HFFc6 (cell line): ENCODE measurements at regions not wholly inside any gene's neighbourhood (a gene's known extent, or its start where the extent isn't known, plus 50 kb on each side); places are given as distances from the start of the nearest gene placed in this dataset.

Experiments
- DNase-seq: peaks from one replicate; pipeline ENCODE4 v3.0.0-alpha.2; 2018
- H3K27ac Mint-ChIP-seq: 2 replicates; pipeline ENCODE4 v1.8.0; 2020; ENCODE audit warnings: mild to moderate bottlenecking, mixed read lengths
- H3K27me3 Mint-ChIP-seq: 2 replicates; pipeline ENCODE4 v1.8.0; 2021; ENCODE audit warnings: mild to moderate bottlenecking, moderate library complexity, mixed read lengths; ENCODE audit not compliant: insufficient read depth
- H3K36me3 Mint-ChIP-seq: 2 replicates; pipeline ENCODE4 v1.8.0; 2021; ENCODE audit warnings: low read depth, mixed read lengths
- H3K4me1 Mint-ChIP-seq: 2 replicates; pipeline ENCODE4 v1.8.0; 2020; ENCODE audit warnings: low read depth, mixed read lengths
- H3K4me3 Mint-ChIP-seq: 2 replicates; pipeline ENCODE4 v1.8.0; 2020; ENCODE audit warnings: mild to moderate bottlenecking, moderate library complexity, mixed read lengths
- H3K9me3 Mint-ChIP-seq: 2 replicates; pipeline ENCODE4 v1.8.0; 2020; ENCODE audit warnings: mild to moderate bottlenecking, mixed read lengths
- CTCF ChIP-seq: fragments of 200-600 bp; sonication (generic); IDR thresholded peaks from 2 replicates; pipeline ENCODE4 v1.5.0; 2021; ENCODE audit warnings: antibody characterized with exemption, mild to moderate bottlenecking

DNA sequence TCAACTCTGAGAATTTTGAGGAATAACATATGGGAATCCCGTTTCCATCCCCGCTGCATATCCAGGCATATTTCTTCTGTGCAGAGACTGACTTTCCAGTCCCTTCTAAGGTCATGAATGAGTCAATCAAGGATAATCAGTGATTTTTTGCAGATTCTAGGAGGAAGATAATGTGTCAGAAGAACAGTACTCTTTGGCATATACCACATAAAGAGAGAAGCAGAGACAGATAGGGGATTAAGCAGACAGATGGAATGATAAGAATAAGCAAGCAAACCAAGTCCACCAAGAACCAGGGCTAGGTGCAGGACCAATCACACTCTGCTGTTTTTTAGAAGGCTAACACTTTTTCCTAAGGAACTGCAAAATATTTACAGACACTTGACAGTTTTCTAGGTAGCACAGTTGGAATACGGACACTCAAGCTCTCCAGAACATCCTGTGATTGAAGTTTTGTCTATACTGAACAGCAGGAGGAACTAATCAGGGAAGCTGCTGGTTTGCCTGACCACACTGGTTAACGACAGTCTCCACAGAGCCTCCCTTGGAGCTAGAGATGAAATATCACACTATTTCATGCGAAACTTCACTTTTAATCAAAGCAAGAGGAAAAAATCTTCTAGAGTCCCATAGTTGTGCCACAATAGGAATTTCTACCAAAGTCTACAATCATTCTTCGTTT, 450.0 kb upstream of the KCNMB2 start:
- no peaks in the 10 kb centered on the region for H3K27me3 Mint-ChIP-seq
- no peaks in the 10 kb centered on the region for H3K36me3 Mint-ChIP-seq
- peaks cover 30% of the 10 kb centered on the region for H3K4me1 Mint-ChIP-seq
- no peak overlapping the region for H3K27ac Mint-ChIP-seq
- H3K9me3 Mint-ChIP-seq, result no peaks in the 10 kb centered on the region
- no peak overlapping the region for H3K4me3 Mint-ChIP-seq
- DNase-seq, result no peak
- TF ChIP-seq CTCF, result no peak

DNA sequence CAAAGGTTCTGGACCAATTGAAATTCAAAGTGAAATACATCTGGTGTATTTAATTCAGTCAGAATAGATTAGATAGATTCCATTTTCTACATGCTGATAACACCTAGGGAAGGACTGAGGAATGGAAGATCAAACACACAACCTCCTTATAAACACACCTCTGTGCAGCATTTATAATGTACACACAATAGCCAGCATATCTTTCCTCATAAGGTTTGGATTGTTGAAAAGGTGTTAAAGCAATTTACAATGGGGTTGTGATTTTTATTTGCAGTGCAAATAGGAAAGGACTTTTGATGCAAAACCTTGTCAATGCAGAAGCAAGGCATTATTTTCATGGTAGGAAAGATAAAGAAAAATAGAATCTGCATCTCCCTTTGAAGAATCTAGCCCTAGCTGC, 448.9 kb upstream of the KCNMB2 start:
- no peak overlapping the region for H3K27ac Mint-ChIP-seq

DNA sequence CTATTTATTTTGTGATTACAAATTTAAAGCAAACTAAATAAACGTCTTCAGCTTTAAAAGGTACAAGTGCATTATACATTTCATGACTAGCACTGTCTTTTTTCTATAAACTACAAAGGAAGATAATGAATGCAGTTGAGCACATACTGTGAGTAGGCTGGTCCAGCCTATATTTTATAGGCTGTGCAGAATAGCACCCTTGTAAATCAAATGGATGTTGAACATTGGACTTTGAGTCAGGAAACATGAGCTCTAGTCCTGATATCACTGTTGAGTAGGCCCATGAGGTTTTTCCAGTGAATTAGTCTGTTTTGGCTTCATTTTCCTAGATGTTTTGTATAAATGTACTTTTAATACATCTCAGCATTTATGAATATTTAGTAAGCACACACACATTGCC, 447.3 kb upstream of the KCNMB2 start:
- Mint-ChIP-seq H3K27ac (no peak overlapping the region), H3K27me3 (no peaks in the 10 kb centered on the region), H3K4me3 (no peak overlapping the region), H3K36me3 (peaks cover 11% of the 10 kb centered on the region; the same call in 1 of the 2 replicates), H3K4me1 (peaks cover 24% of the 10 kb centered on the region), H3K9me3 (peaks cover 11% of the 10 kb centered on the region)
- no peak for TF ChIP-seq CTCF
- DNase-seq, result no peak

More for the DNA sequence above, 448.9 kb upstream of the KCNMB2 start:
- TF ChIP-seq CTCF, result no peak
- Mint-ChIP-seq H3K4me1 (peaks cover 30% of the 10 kb centered on the region), H3K4me3 (no peak overlapping the region), H3K9me3 (no peaks in the 10 kb centered on the region; the same call in 1 of the 2 replicates), H3K36me3 (no peaks in the 10 kb centered on the region; the same call in 1 of the 2 replicates), H3K27me3 (no peaks in the 10 kb centered on the region)
- no peak for DNase-seq

- H3K36me3 Mint-ChIP-seq, result peaks cover 17% of the 10 kb centered on the region; the same call in 1 of the 2 replicates
- peaks cover 16% of the 10 kb centered on the region for H3K9me3 Mint-ChIP-seq
- H3K27me3 Mint-ChIP-seq, result no peaks in the 10 kb centered on the region
- DNase-seq, result no peak
- no peak overlapping the region for H3K27ac Mint-ChIP-seq
- H3K4me3 Mint-ChIP-seq, result no peak overlapping the region
- TF ChIP-seq CTCF, result no peak
- H3K4me1 Mint-ChIP-seq, result peaks cover 5% of the 10 kb centered on the region
These were observed 445.3 kb upstream of the KCNMB2 start for GRCh38 chr3:178090899-178091298.

DNA sequence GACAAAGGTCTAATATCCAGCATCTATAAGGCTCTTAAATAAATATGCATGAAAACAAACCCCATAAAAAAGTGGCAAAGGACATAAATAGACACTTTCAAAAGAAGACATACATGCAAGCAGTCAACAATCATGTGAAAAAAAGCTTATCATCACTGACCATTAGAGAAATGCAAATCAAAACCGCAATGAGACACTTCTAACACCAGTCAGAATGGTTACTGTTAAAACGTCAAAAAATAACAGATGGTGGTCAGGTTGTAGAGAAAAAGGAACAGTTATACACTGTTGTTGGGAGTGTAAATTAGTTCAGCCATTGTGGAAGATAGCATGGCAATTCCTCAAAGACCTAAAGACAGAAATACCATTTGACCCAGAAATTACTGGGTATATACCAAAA, 440.7 kb upstream of the KCNMB2 start:
- H3K36me3 Mint-ChIP-seq, result peaks cover 17% of the 10 kb centered on the region; the same call in 1 of the 2 replicates
- H3K4me3 Mint-ChIP-seq, result no peak overlapping the region
- H3K9me3 Mint-ChIP-seq, result peaks cover 16% of the 10 kb centered on the region
- no peak for DNase-seq
- H3K4me1 Mint-ChIP-seq, result peaks cover 9% of the 10 kb centered on the region
- H3K27me3 Mint-ChIP-seq, result no peaks in the 10 kb centered on the region; the same call in 1 of the 2 replicates
- no peak for TF ChIP-seq CTCF
- no peak overlapping the region for H3K27ac Mint-ChIP-seq
